ENCODE measurements at regions not wholly inside any gene's neighbourhood (a gene's known extent, or its start where the extent isn't known, plus 50 kb on each side); places are given as distances from the start of the nearest gene placed in this dataset.

GRCh38 chr2:236700703-236701102 is 131.1 kb downstream of the ACKR3 start:
- ChIA-PET POLR2A (no interaction called here), CTCF (no interaction called here)
- no peak for TF ChIP-seq CTCF (IDR thresholded peaks at IDR 0.05; ENCODE audit: insufficient read depth, low read depth, low read length)
- peaks cover 10% of the 10 kb centered on the region for H3K27me3 ChIP-seq (ENCODE audit: control insufficient read depth, insufficient read depth, low read length)
- DNase-seq (ENCODE audit: low read depth), result no peak
- no peaks in the 10 kb centered on the region for H3K36me3 ChIP-seq (ENCODE audit: control insufficient read depth, insufficient read depth, low read length)
- no peak overlapping the region for H3K4me3 ChIP-seq (ENCODE audit: low read depth, low read length)

GRCh38 chr2:236702657-236703372 is 133.2 kb downstream of the ACKR3 start:
- POLR2A ChIA-PET, result no interaction called here

GRCh38 chr2:236703373-236703709 is 133.7 kb downstream of the ACKR3 start:
- DNase-seq (ENCODE audit: low read depth), result no peak
- POLR2A ChIA-PET, result no interaction called here
- no peak for TF ChIP-seq CTCF (IDR thresholded peaks at IDR 0.05; ENCODE audit: insufficient read depth, low read depth, low read length)
- Histone ChIP-seq H3K36me3 (ENCODE audit: control insufficient read depth, insufficient read depth, low read length) (no peaks in the 10 kb centered on the region), H3K4me3 (ENCODE audit: low read depth, low read length) (no peak overlapping the region), H3K27me3 (ENCODE audit: control insufficient read depth, insufficient read depth, low read length) (peaks cover 7% of the 10 kb centered on the region)
- CTCF ChIA-PET, result no interaction called here

More at GRCh38 chr2:236702657-236703372, 133.2 kb downstream of the ACKR3 start:
- DNase-seq (ENCODE audit: low read depth), result no peak
- Histone ChIP-seq H3K4me3 (ENCODE audit: low read depth, low read length) (no peak overlapping the region), H3K27me3 (ENCODE audit: control insufficient read depth, insufficient read depth, low read length) (peaks cover 7% of the 10 kb centered on the region), H3K36me3 (ENCODE audit: control insufficient read depth, insufficient read depth, low read length) (no peaks in the 10 kb centered on the region)
- CTCF ChIA-PET, result no interaction called here
- TF ChIP-seq CTCF (IDR thresholded peaks at IDR 0.05; ENCODE audit: insufficient read depth, low read depth, low read length), result no peak

DNA sequence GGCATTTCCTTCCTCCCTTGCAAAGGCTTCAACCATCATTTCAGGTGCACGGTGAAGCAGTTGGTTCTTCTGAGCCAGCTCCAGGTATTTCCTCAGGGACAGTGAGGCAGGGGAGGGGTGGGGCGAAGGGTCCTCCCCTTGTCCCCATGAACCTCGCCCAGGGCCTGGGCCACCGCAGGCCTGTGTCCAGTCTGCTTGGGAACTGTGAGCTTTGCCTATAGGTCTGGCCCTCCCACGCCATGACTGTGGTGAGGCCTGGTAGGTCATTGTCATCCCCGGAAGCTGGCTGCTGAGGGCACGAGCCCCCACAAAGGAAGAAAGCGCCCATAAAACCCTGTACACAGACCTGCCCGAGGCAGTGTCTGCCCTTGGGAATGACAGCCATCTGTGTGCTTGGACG is 134.3 kb downstream of the ACKR3 start:
- Histone ChIP-seq H3K4me3 (ENCODE audit: low read depth, low read length) (no peak overlapping the region), H3K27me3 (ENCODE audit: control insufficient read depth, insufficient read depth, low read length) (peaks cover 7% of the 10 kb centered on the region), H3K36me3 (ENCODE audit: control insufficient read depth, insufficient read depth, low read length) (no peaks in the 10 kb centered on the region)
- TF ChIP-seq CTCF (IDR thresholded peaks at IDR 0.05; ENCODE audit: insufficient read depth, low read depth, low read length), result no peak
- ChIA-PET CTCF (no interaction called here), POLR2A (no interaction called here)
- no peak for DNase-seq (ENCODE audit: low read depth)

DNA sequence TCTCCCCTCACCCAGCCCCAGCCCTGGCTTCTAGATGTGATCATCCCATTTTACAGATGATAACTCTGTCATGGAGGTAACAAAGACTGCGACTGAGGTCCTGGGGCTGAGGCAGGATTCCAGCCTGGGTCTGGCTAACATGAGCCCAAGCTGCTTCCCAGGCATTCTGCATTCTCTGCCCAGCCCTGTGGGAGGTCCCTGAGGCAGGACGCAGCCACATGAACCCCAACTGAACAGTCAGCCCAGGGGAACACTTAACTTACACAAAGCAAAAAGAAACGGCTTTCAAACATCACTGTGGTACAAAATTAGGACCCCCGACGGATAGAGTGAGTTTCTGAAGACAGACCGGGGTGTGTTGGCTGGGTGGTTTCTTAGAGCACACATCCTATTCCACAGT is 135.3 kb downstream of the ACKR3 start:
- DNase-seq (ENCODE audit: low read depth), result no peak
- POLR2A ChIA-PET, result no interaction called here
- CTCF ChIA-PET, result no interaction called here
- no peak for TF ChIP-seq CTCF (IDR thresholded peaks at IDR 0.05; ENCODE audit: insufficient read depth, low read depth, low read length)
- H3K36me3 ChIP-seq (ENCODE audit: control insufficient read depth, insufficient read depth, low read length), result no peaks in the 10 kb centered on the region
- H3K4me3 ChIP-seq (ENCODE audit: low read depth, low read length), result no peak overlapping the region
- H3K27me3 ChIP-seq (ENCODE audit: control insufficient read depth, insufficient read depth, low read length), result peaks cover 4% of the 10 kb centered on the region
